K562 (cell line): ENCODE measurements at regions not wholly inside any gene's neighbourhood (a gene's known extent, or its start where the extent isn't known, plus 50 kb on each side); places are given as distances from the start of the nearest gene placed in this dataset.

ENCODE experiments used
- ATAC-seq: fragments of 200-7000 bp; cut with Tn5 transposase; 3 replicates; pipeline ENCODE4 v1.9.1; 2020; ENCODE audit warnings: moderate library complexity
- BruUV-seq: library from RNA; stranded (reverse); fragments of 400-500 nt; replicated peaks from 2 replicates; lab custom pipeline; 2021; lab: Mats Ljungman, UMichigan
- CTCF ChIA-PET: fragments of 300-600 bp; formaldehyde crosslinking; extraction: SDS; loops from one replicate; lab custom pipeline; 2021; ENCODE audit warnings: low intra/inter-chr PET ratio; lab: Yijun Ruan, JAX
- POLR2A ChIA-PET: fragments of 300-600, 350-650 bp; sonication (Branson Sonifier 250); formaldehyde crosslinking; extraction: SDS; loops from one replicate; lab custom pipeline; 2021; ENCODE audit warnings: antibody characterized with exemption, inconsistent platforms; lab: Yijun Ruan, JAX
- DNase-seq, 4 experiments: peaks; one replicate each; pipeline versions ENCODE4 v3.0.0 to v3.0.0-alpha.2; 2011 to 2018; ENCODE audit warnings: low spot score in 3 of 4, mixed read lengths in 3 of 4; ENCODE audit errors: extremely low read depth in 1 of 4
- FAIRE-seq: peaks from 2 replicates; lab custom pipeline; 2011; peaks lifted over from hg19 to GRCh38; lab: Jason Lieb, UNC
- H2AFZ ChIP-seq: 2 replicates; pipeline ENCODE4 v1.6.0; 2011; ENCODE audit warnings: low read depth, low read length, control low read depth, inconsistent platforms
- H3K27ac ChIP-seq: fragments of 200-600 bp; 3 replicates; pipeline ENCODE4 v1.8.0; 2011; ENCODE audit warnings: low read depth, mild to moderate bottlenecking, control low read depth, inconsistent platforms, low read length, moderate library complexity, mixed read lengths; ENCODE audit errors: extremely low read depth
- H3K27me3 ChIP-seq, 2 experiments: fragments of 300-600 bp in 1 of 2; 2 replicates in 1 of 2; 3 replicates in 1 of 2; pipeline versions ENCODE4 v1.6.0 to v1.8.0; 2011; ENCODE audit warnings: inconsistent platforms in 2 of 2, low read length in 2 of 2, mild to moderate bottlenecking in 1 of 2, mixed read lengths in 1 of 2, moderate library complexity in 1 of 2; ENCODE audit not compliant: control insufficient read depth in 2 of 2, insufficient read depth in 2 of 2
- H3K36me3 ChIP-seq: fragments of 300-600 bp; 3 replicates; pipeline ENCODE4 v1.8.0; 2011; ENCODE audit warnings: mild to moderate bottlenecking, low read length, inconsistent platforms; ENCODE audit not compliant: control insufficient read depth, insufficient read depth
- H3K4me1 ChIP-seq, 2 experiments: fragments of 200-600 bp in 1 of 2; replicated peaks in 1 of 2; 2 replicates in 1 of 2; 3 replicates in 1 of 2; pipeline versions ENCODE4 v1.5.1 to v1.8.0; 2011; ENCODE audit warnings: inconsistent platforms in 2 of 2, low read length in 2 of 2, mild to moderate bottlenecking in 1 of 2, mixed read lengths in 1 of 2, moderate library complexity in 1 of 2; ENCODE audit not compliant: control insufficient read depth in 2 of 2, insufficient read depth in 2 of 2
- H3K4me2 ChIP-seq: 2 replicates; pipeline ENCODE4 v1.6.1; 2011; ENCODE audit warnings: low read length, control low read depth, inconsistent platforms, mixed read lengths; ENCODE audit not compliant: insufficient read depth
- H3K4me3 ChIP-seq: fragments of 200-600 bp; sonication (generic), shearing (Covaris generic); 2 replicates; pipeline ENCODE4 v1.5.1; 2016; ENCODE audit warnings: control low read depth, inconsistent platforms
- H3K79me2 ChIP-seq: fragments of 200-600 bp; 3 replicates; pipeline ENCODE4 v1.8.0; 2011; ENCODE audit warnings: low read length, inconsistent platforms; ENCODE audit not compliant: control insufficient read depth, insufficient read depth
- H3K9ac ChIP-seq, 2 experiments: 2 replicates each; pipeline versions ENCODE4 v1.6.0 to v1.6.1; 2011; ENCODE audit warnings: low read depth in 2 of 2, low read length in 2 of 2, control low read depth in 1 of 2, inconsistent platforms in 1 of 2, mild to moderate bottlenecking in 1 of 2, mixed read lengths in 1 of 2; ENCODE audit not compliant: insufficient read depth in 1 of 2
- H3K9me1 ChIP-seq: one replicate; pipeline ENCODE4 v1.6.0; 2011; ENCODE audit warnings: inconsistent platforms, mild to moderate bottlenecking, low read length, moderate library complexity; ENCODE audit not compliant: control insufficient read depth, insufficient read depth
- H3K9me3 ChIP-seq: replicated peaks from 2 replicates; pipeline ENCODE4 v1.5.1; 2011; ENCODE audit warnings: low read depth, low read length, inconsistent platforms; ENCODE audit not compliant: control insufficient read depth, insufficient read depth
- H4K20me1 ChIP-seq: replicated peaks from 2 replicates; pipeline ENCODE4 v1.6.1; 2011; ENCODE audit warnings: low read length, inconsistent platforms, mixed read lengths; ENCODE audit not compliant: control insufficient read depth, insufficient read depth
- EGR1 ChIP-seq: fragments of 450-650 bp; conservative IDR thresholded peaks from 2 replicates; pipeline ENCODE4 v1.6.1; 2017; ENCODE audit warnings: mild to moderate bottlenecking
- GTF2A2 ChIP-seq: IDR thresholded peaks from 2 replicates; pipeline ENCODE4 v1.6.1; 2016; ENCODE audit warnings: mild to moderate bottlenecking, missing genetic modification characterization, missing compliant biosample characterization
- MYC ChIP-seq, 2 experiments: fragments of 250-450 bp in 1 of 2; sonication (Bioruptor Pico) in 1 of 2; IDR thresholded peaks; 2 replicates each; pipeline versions ENCODE4 v1.5.1 to v1.6.1; 2012 to 2021; ENCODE audit warnings: low read depth in 2 of 2, borderline replicate concordance in 1 of 2, improper control_type of control experiment in 1 of 2, low read length in 1 of 2, mild to moderate bottlenecking in 1 of 2, moderate library complexity in 1 of 2
- NEUROD1 ChIP-seq: fragments of 150-350 bp; IDR thresholded peaks from 2 replicates; pipeline ENCODE4 v1.6.1; 2014; ENCODE audit warnings: borderline replicate concordance, low read length, low read depth; ENCODE audit not compliant: partially characterized antibody
- PBX2 ChIP-seq, 2 experiments: IDR thresholded peaks in 1 of 2; conservative IDR thresholded peaks in 1 of 2; 2 replicates each; pipeline ENCODE4 v1.6.1; 2016; ENCODE audit warnings: low read depth in 2 of 2, mild to moderate bottlenecking in 1 of 2, missing compliant biosample characterization in 1 of 2, missing genetic modification characterization in 1 of 2, moderate library complexity in 1 of 2
- RAD51 ChIP-seq: fragments of 450-650 bp; IDR thresholded peaks from 2 replicates; pipeline ENCODE4 v1.7.1; 2016; ENCODE audit warnings: low read depth, mild to moderate bottlenecking, borderline replicate concordance
- SRSF9 ChIP-seq: fragments of 200-400 bp; formaldehyde crosslinking; IDR thresholded peaks from 2 replicates; pipeline ENCODE4 v1.6.1; 2017; ENCODE audit warnings: low read depth, low read length, borderline replicate concordance
- THRB ChIP-seq: fragments of 450-650 bp; formaldehyde crosslinking; conservative IDR thresholded peaks from 2 replicates; pipeline ENCODE4 v1.4.0; 2022; ENCODE audit warnings: mild to moderate bottlenecking, missing genetic modification characterization
- ZBTB1 ChIP-seq: sonication (generic); formaldehyde crosslinking; IDR thresholded peaks from 2 replicates; pipeline ENCODE4 v1.8.1; 2023; ENCODE audit warnings: missing genetic modification reagents, low read depth, mild to moderate bottlenecking, borderline replicate concordance
- ZNF253 ChIP-seq: fragments of 250-450 bp; sonication (Bioruptor Pico); conservative IDR thresholded peaks from 2 replicates; pipeline ENCODE4 v1.6.1; 2021; ENCODE audit warnings: mild to moderate bottlenecking
- ZNF311 ChIP-seq: fragments of 250-450 bp; sonication (Bioruptor Pico); IDR thresholded peaks from 2 replicates; pipeline ENCODE4 v1.4.0; 2020; ENCODE audit warnings: mild to moderate bottlenecking, moderate library complexity
- ZSCAN29 ChIP-seq: fragments of 450-650 bp; IDR thresholded peaks from 2 replicates; pipeline ENCODE4 v1.6.1; 2017
- WGBS: fragments of 100-300 bp; shearing (Covaris generic); methylation state at CpG from one replicate; pipeline ENCODE4 v1.1.6; 2016; ENCODE audit warnings: low coverage, mixed read lengths; ENCODE audit not compliant: insufficient coverage; ENCODE audit errors: missing lambda C conversion rate; 5-methylcytosine and 5-hydroxymethylcytosine counted together
- in situ Hi-C: fragments of 300-500 bp; cut with MboI; formaldehyde crosslinking; loops from 4 replicates; pipeline ENCODE4 v1.15.0; 2018; ENCODE audit warnings: inconsistent platforms, mixed read lengths
- intact Hi-C: fragments of 100-400 bp; cut with micrococcal nuclease; formaldehyde crosslinking; loops from 2 replicates; pipeline ENCODE4 v1.14.2; 2022

- Histone ChIP-seq H3K4me3 (no peak overlapping the region), H4K20me1 (no peaks in the 10 kb centered on the region), H2AFZ (no peak overlapping the region), H3K9me3 (no peaks in the 10 kb centered on the region), H3K27ac (no peak overlapping the region), H3K79me2 (no peaks in the 10 kb centered on the region), H3K9ac (no peak overlapping the region), H3K36me3 (no peaks in the 10 kb centered on the region), H3K27me3 (no peaks in the 10 kb centered on the region), H3K4me1 (peaks cover 4 to 9% of the 10 kb centered on the region in 2 experiments; a peak in 2 of 5 replicates), H3K9me1 (no peaks in the 10 kb centered on the region), H3K4me2 (no peak overlapping the region)
- intact Hi-C loops: no loop called here
- 8% methylated on average over 2 of the region's 2 CpGs for WGBS
- FAIRE-seq: no peak
- in situ Hi-C loops: no loop called here
- POLR2A ChIA-PET: interaction anchor here (0.6 to 0.7 kb wide), 2 partner anchors 14 to 31 kb away, joined by 3 to 4 read pairs; no protein-coding TSS in a partner anchor
- no peak for ATAC-seq
- CTCF ChIA-PET: no interaction called here
- TF ChIP-seq ZSCAN29: no peak
- no peak for TF ChIP-seq NEUROD1
- TF ChIP-seq GTF2A2 (tag): no peak
- no peak for TF ChIP-seq SRSF9
- TF ChIP-seq ZNF311 (CRISPR knock-in tag): no peak
- TF ChIP-seq THRB (CRISPR knock-in tag): no peak
- TF ChIP-seq ZNF253 (CRISPR knock-in tag): no peak
- TF ChIP-seq EGR1: no peak
- TF ChIP-seq PBX2 (CRISPR knock-in tag; IDR thresholded peaks at IDR 0.05; ENCODE audit: low read depth): no peak
- no peak for TF ChIP-seq PBX2 (tag; conservative IDR thresholded peaks at IDR 0.05; ENCODE audit: low read depth)
- no peak for TF ChIP-seq RAD51
- no peak for TF ChIP-seq MYC (IDR thresholded peaks at IDR 0.05; ENCODE audit: low read depth, low read length)
- no peak for TF ChIP-seq MYC (CRISPR knock-in tag; IDR thresholded peaks at IDR 0.05; ENCODE audit: borderline replicate concordance, low read depth)
- TF ChIP-seq ZBTB1 (CRISPR knock-in tag): no peak
- no peak for DNase-seq
- no TSS peak for BruUV-seq
Observed at GRCh38 chr2:65511306-65511705, 78.9 kb upstream of the SPRED2 start.
